GM12891 (cell line): ENCODE measurements at regions not wholly inside any gene's neighbourhood (a gene's known extent, or its start where the extent isn't known, plus 50 kb on each side); places are given as distances from the start of the nearest gene placed in this dataset.

ENCODE experiments used
- PAX5 ChIP-seq: IDR thresholded peaks from 2 replicates; pipeline ENCODE4 v1.6.1; 2011; ENCODE audit warnings: low read length, moderate library complexity, mild to moderate bottlenecking; ENCODE audit not compliant: insufficient read depth, severe bottlenecking
- POLR2A ChIP-seq: IDR thresholded peaks from 2 replicates; pipeline ENCODE4 v1.6.1; 2011; ENCODE audit warnings: low read depth, low read length, control low read depth
- POLR2AphosphoS5 ChIP-seq: IDR thresholded peaks from 2 replicates; pipeline ENCODE4 v1.6.1; 2011; ENCODE audit warnings: low read depth, low read length, control low read depth
- SPI1 ChIP-seq: IDR thresholded peaks from 2 replicates; pipeline ENCODE4 v1.6.1; 2011; ENCODE audit warnings: low read depth, low read length, control low read depth
- TAF1 ChIP-seq: IDR thresholded peaks from 2 replicates; pipeline ENCODE4 v1.6.1; 2011; ENCODE audit warnings: low read depth, low read length, control low read depth

GRCh38 chr3:124084022-124084881, 92.3 kb upstream of the ROPN1 start:
- TF ChIP-seq POLR2A (no peak), POLR2AphosphoS5 (no peak), SPI1 (no peak), TAF1 (no peak), PAX5 (no peak)
